GM10266 (cell line): ENCODE measurements at regions not wholly inside any gene's neighbourhood (a gene's known extent, or its start where the extent isn't known, plus 50 kb on each side); places are given as distances from the start of the nearest gene placed in this dataset.

Experiments used
- DNase-seq: peaks from one replicate; pipeline ENCODE4 v3.0.0; 2012; ENCODE audit errors: extremely low spot score
- CTCF ChIP-seq: IDR thresholded peaks from 2 replicates; pipeline ENCODE4 v1.5.1; 2012; ENCODE audit warnings: mild to moderate bottlenecking, low read depth; ENCODE audit not compliant: control insufficient read depth, insufficient read depth; ENCODE audit errors: missing control alignments

DNA sequence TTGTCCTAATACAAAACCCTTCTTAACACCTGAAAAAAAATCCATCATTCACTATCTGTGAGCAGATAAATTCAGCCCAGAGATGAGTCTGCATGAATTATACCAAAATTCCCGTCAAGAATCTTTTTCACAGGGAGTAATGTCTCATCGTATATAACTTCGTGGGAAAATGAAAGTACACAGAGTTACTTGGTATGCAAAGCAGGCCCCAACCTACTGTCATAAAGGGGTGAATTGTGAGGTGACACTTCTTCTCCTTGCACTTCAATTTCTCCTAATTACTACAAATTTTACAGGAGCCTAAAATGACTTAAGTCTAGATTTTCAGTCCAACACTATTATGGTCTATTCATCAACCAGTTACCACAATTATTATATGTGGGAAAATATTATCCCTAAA is 84.6 kb upstream of the CDH20 start:
- no peak for TF ChIP-seq CTCF
- DNase-seq = no peak

DNA sequence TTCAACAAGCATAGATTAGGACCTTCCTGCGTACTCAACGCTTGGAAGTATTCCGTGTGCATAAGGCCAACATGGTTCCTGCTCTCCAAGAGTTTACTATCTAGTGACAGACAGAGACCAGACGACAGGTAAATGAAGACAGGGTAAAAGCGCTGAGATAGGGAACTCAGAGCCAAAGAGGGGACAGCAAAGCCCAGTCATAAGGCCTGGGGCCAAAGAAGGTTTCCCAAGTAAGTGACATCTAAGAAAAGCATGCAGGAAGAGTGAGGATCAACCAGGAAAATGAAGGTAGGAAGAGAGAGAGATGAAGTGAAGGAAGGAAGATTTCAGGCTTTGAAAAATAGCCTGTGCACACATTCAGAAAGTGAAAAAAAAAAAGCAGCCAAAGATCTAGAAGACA is 76.9 kb upstream of the CDH20 start:
- no peak for DNase-seq
- no peak for TF ChIP-seq CTCF

- TF ChIP-seq CTCF = no peak
- DNase-seq = no peak
Observed at GRCh38 chr18:61261870-61262269, 71.4 kb upstream of the CDH20 start.

- no peak for TF ChIP-seq CTCF
- no peak for DNase-seq
Observed at GRCh38 chr18:61272793-61273192, 60.4 kb upstream of the CDH20 start.

DNA sequence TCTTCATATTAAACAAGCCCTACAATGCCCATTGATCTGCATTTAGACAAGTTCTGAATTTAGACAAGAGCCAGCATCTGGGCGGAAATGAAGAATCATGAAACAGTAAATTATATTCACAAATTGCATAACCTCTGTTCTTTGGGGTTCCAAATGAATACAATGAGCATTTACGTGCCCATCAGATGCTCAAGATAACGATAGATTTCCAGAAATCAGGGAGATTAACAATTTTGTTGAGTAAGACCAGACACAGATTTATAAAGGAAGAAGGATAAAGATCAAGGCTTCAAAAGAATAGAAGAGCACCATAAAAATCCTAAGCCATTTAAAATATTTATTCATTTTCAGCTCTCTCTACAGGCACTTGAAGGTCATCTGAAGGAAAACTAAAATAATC is 59.7 kb upstream of the CDH20 start:
- DNase-seq = no peak
- TF ChIP-seq CTCF = no peak

- TF ChIP-seq CTCF = no peak
- no peak for DNase-seq
Observed at GRCh38 chr18:61274416-61274960, 58.7 kb upstream of the CDH20 start.

GRCh38 chr18:61277808-61278207 is 55.4 kb upstream of the CDH20 start:
- DNase-seq = no peak
- no peak for TF ChIP-seq CTCF
